ENCODE measurements at regions not wholly inside any gene's neighbourhood (a gene's known extent, or its start where the extent isn't known, plus 50 kb on each side); places are given as distances from the start of the nearest gene placed in this dataset.
"Not testable (repeated sequence)": the region's sequence is repeated elsewhere in the genome, so short reads cannot be mapped to it uniquely, and the experiment has no call there.

DNA sequence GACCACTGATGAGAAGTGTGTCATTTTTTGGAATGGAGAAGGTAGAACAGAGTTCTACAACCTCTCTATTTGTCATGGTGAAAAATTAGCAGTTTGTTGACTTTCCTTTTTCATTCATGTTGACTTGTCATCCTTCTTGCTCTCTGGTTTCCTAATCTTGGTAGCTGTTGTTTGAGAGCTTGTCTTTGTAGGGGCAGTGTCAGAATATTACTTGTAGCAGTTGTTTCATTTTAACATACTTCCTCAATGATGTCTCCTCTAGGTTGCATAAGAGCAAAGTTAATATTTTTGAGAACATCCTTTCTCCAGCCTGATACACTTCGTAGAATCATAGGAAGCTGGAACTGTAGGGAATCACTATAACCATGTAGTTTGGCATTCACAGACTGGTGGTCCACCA, 368.2 kb upstream of the FANCL start:
- DNase-seq: no peak

DNA sequence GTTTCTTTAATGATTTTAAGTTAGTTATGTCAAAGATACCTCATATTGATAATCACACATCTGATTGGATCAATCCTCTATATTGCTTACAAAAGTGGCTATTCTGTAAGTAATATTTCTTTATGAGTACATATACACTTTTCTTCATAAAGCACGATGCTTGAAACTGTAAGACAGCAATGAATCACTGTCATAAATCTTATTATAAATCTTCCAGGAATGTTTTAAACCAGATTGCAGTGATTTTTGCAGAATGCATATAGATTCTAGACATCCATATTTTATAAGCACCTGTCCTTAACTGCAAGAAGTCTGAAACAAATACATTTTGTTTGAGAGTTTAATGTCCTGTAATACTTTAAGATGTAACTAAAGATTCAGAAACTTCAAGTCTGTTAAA, 367.0 kb upstream of the FANCL start:
- no peak for DNase-seq

DNA sequence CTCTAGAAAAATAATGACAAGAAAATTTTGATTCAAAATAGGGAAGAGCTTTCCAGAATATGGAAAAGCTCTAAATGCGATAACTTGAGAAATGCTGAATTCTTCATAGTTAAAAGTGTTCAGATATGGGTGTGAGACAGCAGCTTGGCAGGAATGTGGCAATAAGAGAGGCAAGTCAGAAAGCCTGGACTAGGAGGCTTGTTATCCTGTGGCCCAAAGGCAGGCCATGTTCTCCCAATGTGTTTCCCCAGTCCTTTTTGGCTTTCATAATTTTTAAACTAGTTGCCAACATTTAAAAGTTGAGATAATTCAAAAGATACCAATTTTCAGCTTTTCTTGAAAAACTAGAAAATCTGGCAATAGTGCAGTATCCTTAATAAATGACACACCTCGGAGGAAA, 366.3 kb upstream of the FANCL start:
- no peak for DNase-seq

- DNase-seq: no peak
Measured at GRCh38 chr2:58606799-58607198, 365.7 kb upstream of the FANCL start.

DNA sequence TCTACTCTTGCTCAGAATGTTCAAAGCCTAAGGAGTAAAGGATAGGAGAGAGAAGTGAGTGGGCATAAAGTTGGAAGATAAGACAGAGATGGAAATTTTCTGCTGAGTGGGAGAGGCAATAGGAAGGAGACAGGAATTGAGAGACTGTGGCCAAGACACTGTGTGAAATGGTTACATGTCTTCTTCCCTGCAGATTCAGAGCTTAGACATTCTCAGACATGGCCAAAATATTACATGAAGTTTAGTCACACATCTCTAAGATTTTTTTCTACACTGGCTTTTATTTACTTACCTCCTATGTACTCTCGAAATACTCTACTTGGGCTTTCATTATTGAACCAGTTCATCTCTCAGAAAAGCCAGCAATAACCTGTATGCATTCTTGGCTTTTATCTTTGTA, 363.0 kb upstream of the FANCL start:
- DNase-seq: no peak

GRCh38 chr2:58601017-58601416, 359.9 kb upstream of the FANCL start:
- DNase-seq: no peak

GRCh38 chr2:58598171-58598570, 357.0 kb upstream of the FANCL start:
- no peak for DNase-seq

- DNase-seq: no peak
Measured at GRCh38 chr2:58595714-58596113, 354.6 kb upstream of the FANCL start.

DNA sequence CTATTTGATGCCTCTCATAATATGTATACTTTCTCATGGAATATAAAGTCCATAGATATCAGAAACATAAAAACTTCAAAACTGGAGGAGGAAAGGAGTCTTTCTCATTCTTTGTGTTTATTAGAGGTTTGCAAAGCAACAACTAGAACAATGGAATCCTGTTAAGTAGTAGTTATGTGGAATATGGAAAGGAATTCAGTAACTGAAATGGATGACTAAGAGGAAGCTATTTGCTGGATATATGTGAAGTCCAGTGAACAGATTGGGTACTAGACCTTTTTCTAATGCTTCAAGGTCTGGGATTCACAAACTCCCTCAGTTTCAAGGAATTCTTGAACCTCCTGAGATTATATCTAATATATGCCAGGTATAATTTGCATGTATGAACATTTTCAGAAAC, 353.6 kb upstream of the FANCL start:
- DNase-seq: no peak

GRCh38 chr2:58594175-58594574, 353.1 kb upstream of the FANCL start:
- DNase-seq: no peak

GRCh38 chr2:58586178-58586577, 345.1 kb upstream of the FANCL start:
- DNase-seq: not testable (repeated sequence)

DNA sequence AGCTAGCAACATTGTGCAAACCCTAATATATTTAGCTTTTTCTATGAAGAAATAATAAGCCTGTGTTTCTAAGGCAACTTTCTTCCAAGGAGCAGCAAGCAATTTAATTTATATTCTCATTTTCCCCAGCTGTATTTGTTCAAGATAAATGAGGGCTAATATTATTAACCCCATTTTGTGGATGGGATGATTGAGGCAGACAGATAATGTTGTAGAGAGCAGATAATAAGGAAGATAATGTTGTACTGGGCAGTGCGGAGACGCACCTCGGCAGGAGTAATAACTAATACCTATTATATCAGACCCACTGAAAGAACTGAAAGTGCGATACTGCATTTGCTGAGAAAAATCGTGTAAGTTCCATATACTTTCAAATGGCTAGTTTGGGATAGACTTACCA, 344.1 kb upstream of the FANCL start:
- DNase-seq: no peak

DNA sequence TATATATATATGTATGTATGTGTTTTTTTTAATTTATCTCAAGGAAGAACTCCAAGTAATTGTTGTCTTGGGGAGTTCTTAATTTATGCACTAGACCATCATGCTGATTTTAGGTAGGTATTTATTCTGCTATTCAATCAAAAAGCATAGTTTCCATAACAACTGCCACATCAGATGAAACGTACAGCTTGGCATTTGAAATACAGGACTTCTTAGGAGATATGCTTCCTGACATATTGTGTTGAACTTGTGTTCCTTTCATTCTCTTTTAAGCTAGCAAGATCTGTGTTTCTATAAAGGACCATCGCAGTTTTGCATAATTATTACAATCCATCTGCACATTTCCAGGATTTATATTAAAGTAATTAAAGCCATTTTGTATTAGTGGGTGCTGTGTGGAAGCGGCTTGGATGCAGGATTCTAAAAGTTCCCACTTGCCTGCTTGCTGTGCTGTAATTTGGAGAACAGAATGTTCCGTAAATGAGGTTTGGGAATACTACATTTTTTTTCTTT, 343.5 kb upstream of the FANCL start:
- no peak for DNase-seq

DNA sequence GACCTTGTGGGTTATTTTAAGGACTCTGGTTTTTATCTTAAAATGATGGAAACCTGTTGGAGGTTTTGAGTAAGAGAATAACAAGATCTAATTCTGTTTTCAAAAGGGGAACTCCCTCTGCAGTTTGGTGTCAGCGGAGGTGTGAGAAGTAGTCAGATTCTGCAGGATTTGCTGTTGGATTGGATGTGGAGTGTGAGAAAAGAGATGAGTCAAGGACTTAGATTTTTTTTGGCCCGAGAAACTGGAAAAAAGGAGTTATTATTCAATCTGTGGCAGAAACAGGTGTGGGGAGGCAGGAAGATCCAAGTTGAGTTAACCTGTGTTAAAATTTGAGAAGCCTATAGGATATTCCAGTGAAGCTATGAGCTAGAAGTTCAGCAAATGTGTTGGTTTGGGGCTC, 337.2 kb upstream of the FANCL start:
- DNase-seq: no peak

- DNase-seq: no peak
Measured at GRCh38 chr2:58574873-58575272, 333.7 kb upstream of the FANCL start.

DNA sequence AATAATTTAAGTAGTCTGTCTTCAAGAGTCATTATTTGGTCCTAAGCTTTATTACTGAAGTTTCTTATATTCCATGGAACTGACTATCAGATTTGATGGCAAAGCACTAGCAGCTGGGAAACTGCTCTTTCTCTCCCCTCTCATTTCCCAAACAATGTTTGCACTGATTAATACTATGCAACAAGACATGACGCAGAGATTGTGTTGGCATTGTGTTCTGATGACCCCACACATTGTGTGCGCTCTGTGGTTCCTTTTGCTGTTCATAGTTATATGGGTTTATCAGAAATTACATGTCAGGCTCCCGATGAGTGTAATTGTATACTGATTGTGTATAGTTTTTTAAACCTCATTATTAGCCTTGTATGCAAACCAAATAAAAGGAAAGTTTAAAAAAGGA, 331.6 kb upstream of the FANCL start:
- no peak for DNase-seq

DNA sequence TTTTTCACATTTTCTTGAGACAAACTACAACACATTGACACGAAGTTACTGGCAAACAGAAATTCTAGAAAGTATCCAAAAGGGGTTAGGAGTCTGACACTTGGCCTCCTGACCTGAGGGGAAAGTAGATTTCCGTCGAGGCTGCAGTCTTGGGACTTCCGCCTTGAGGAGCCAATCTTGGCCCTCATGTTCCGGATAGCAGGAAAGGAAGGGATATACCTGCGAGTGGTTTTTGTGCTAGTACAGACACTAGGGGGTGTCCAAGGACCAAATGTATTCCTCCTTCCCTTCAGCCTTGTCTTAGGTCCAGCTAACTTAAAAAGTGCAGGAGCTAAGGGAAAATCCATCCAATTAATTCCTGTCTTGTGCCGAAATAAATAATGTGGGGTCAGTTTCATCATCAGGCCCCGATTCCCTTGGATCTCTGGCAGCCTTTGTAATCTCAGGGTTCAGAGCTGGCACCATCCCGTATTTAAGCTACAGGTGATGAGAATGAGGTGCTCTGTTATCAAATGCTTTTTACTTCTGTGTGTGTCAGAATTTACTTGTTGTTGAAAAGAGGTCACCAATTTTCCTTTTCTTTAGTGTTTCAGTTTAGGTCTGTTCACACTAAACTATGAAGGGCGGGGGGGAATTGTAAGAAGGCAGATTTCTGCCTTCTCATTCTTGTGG, 330.2 kb upstream of the FANCL start:
- DNase-seq: peak; percentile 50

GRCh38 chr2:58569475-58570185, 328.5 kb upstream of the FANCL start:
- no peak for DNase-seq

- no peak for DNase-seq
Measured at GRCh38 chr2:58568901-58569300, 327.8 kb upstream of the FANCL start.

DNA sequence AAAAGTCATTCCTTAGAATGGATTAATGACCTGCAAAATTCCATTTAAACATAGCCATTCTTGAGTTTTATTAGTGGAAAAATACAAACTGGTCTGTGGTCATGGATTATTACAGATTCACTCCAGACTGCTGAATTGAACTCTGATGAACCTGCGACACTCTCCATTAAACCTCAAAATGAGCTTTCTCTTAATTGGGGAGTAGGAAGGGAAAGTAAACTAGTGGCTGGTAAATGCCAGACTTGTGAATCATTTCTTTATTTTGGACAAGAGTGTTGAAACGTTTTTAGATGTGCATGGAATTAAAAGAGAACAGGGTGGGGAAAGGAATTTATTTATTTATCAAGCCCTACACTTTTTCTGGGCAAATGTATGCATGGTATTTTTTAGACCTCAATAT, 321.2 kb upstream of the FANCL start:
- no peak for DNase-seq

DNA sequence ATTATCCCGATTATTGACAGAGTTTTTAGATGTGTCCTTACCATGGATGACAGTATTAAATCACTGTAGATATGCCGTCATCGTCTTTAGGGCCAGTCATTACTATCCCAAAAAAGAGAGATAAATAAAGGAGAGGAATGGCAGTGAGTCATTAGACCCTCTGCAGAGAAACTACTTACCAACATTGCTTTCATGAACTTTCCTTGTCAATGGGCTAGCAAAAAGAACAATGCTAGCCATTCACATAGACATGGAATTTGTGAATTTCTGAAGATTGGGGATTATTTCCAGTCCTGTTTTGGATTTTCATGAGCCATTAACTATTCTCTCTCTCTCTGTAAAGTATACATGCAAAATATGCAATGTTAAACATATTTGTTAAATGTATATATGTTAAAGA, 319.4 kb upstream of the FANCL start:
- no peak for DNase-seq

DNA sequence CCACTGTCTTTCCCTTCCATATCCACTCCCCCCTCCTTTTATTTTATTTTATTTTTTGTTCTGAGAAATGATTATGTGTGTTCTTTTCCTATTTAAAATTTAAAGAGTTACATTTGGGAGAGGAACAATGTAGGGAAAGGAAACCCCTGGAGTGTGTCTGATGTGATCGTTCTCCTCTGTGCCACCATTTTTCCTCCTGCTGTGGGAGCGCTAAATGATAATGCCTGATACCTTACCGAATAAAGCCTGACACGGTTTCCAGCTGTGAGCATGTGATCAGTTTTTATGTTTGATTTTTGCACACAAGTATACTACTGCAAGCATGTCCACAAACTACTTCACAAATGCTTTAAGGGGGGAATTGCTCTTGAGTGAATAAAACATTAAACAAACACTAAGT, 317.8 kb upstream of the FANCL start:
- DNase-seq: no peak

GRCh38 chr2:58557176-58557575, 316.1 kb upstream of the FANCL start:
- DNase-seq: no peak

GRCh38 chr2:58553937-58554336, 312.8 kb upstream of the FANCL start:
- DNase-seq: no peak

GRCh38 chr2:58553522-58553921, 312.4 kb upstream of the FANCL start:
- no peak for DNase-seq

All from amniotic stem cell (primary cell).